ENCODE measurements at regions not wholly inside any gene's neighbourhood (a gene's known extent, or its start where the extent isn't known, plus 50 kb on each side); places are given as distances from the start of the nearest gene placed in this dataset.

- H3K4me3 ChIP-seq = no peak overlapping the region
- no peak overlapping the region for H3K27ac ChIP-seq
- H3K9me3 ChIP-seq = no peaks in the 10 kb centered on the region
- DNase-seq = no peak
- intact Hi-C loops (cut with DNase I) = no loop called here
- H3K27me3 ChIP-seq = no peaks in the 10 kb centered on the region
- WGBS, 3 donors = 79 to 86% (median 84%) methylated on average over 7 of the region's 7 CpGs
- H3K36me3 ChIP-seq = no peaks in the 10 kb centered on the region
- TF ChIP-seq EP300 (IDR thresholded peaks at IDR 0.05) (no peak), POLR2A (IDR thresholded peaks at IDR 0.05) (no peak)
- TF ChIP-seq, protein P1, sequence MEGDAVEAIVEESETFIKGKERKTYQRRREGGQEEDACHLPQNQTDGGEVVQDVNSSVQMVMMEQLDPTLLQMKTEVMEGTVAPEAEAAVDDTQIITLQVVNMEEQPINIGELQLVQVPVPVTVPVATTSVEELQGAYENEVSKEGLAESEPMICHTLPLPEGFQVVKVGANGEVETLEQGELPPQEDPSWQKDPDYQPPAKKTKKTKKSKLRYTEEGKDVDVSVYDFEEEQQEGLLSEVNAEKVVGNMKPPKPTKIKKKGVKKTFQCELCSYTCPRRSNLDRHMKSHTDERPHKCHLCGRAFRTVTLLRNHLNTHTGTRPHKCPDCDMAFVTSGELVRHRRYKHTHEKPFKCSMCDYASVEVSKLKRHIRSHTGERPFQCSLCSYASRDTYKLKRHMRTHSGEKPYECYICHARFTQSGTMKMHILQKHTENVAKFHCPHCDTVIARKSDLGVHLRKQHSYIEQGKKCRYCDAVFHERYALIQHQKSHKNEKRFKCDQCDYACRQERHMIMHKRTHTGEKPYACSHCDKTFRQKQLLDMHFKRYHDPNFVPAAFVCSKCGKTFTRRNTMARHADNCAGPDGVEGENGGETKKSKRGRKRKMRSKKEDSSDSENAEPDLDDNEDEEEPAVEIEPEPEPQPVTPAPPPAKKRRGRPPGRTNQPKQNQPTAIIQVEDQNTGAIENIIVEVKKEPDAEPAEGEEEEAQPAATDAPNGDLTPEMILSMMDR (IDR thresholded peaks at IDR 0.05) = no peak
- H3K4me1 ChIP-seq (ENCODE audit: insufficient read depth) = peaks cover 31% of the 10 kb centered on the region
Measured at GRCh38 chr6:37106982-37107491, 62.9 kb upstream of the PIM1 start.

DNA sequence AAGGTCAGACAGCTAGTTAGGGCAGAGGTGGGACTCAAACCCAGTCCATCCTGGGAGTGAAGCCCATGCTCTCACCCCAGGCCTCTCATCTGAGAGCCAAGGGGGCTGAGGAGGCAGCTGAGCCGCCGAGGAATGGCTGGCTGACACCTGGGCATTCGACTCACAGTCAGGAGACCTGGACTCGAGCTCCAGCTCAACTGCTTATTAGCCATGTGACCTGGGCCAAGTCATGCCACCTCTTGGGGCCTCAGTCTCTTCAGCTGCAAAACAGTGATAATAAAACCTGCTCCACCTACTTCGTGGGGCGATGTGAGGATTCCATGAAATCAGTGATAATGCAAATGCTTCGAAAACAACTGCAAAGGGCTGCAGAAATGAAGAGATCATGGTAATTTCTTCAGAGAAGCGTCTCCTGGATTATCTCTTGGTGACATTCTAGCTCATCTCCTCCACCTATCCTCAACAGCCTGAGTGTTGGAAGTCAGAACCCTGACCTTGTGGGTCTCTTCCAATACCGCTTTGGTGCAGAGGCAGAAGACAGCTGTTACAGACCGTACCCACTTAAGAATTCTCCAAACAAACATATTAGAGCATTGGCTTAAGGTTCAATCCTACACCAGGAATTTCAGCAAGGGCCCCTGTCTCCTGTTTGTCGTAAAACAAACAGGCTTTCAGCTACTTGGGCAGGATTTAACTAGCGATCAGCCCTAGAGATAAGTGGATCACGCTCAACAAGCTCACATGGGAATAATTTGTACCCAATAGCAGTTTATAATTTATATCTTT is 60.0 kb upstream of the PIM1 start:
- Histone ChIP-seq H3K9me3 (no peaks in the 10 kb centered on the region), H3K36me3 (no peaks in the 10 kb centered on the region), H3K27me3 (no peaks in the 10 kb centered on the region), H3K27ac (peak overlapping the region in 1 of 2 donors; percentile 78), H3K4me1 (ENCODE audit: insufficient read depth) (peaks cover 21% of the 10 kb centered on the region), H3K4me3 (no peak overlapping the region)
- peak in 2 of 5 donors; percentile 42 to 50 for DNase-seq
- WGBS, 3 donors = 17 to 34% (median 18%) methylated on average over 13 of the region's 13 CpGs
- TF ChIP-seq POLR2A (IDR thresholded peaks at IDR 0.05) = no peak
- TF ChIP-seq, protein P1 (IDR thresholded peaks at IDR 0.05) = no peak
- TF ChIP-seq EP300 (IDR thresholded peaks at IDR 0.05) = no peak
- intact Hi-C loops (cut with DNase I) = no loop called here

GRCh38 chr6:37110500-37111461 is 59.2 kb upstream of the PIM1 start:
- Histone ChIP-seq H3K27me3 (no peaks in the 10 kb centered on the region), H3K4me3 (no peak overlapping the region), H3K4me1 (ENCODE audit: insufficient read depth) (peaks cover 23% of the 10 kb centered on the region), H3K9me3 (no peaks in the 10 kb centered on the region), H3K27ac (peak overlapping the region in 1 of 2 donors; percentile 78), H3K36me3 (no peaks in the 10 kb centered on the region)
- intact Hi-C loops (cut with DNase I) = no loop called here
- TF ChIP-seq, protein P1 (IDR thresholded peaks at IDR 0.05) = no peak
- DNase-seq = peak in 3 of 5 donors; percentile 40 to 76 (median 56)
- 34 to 45% (median 35%) methylated on average over 11 of the region's 11 CpGs for WGBS, 3 donors

- peaks cover 23% of the 10 kb centered on the region for H3K4me1 ChIP-seq (ENCODE audit: insufficient read depth)
- no peaks in the 10 kb centered on the region for H3K36me3 ChIP-seq
- no peaks in the 10 kb centered on the region for H3K9me3 ChIP-seq
- TF ChIP-seq EP300 (IDR thresholded peaks at IDR 0.05) (no peak), POLR2A (IDR thresholded peaks at IDR 0.05) (no peak)
- TF ChIP-seq, protein P1 (IDR thresholded peaks at IDR 0.05) = no peak
- no peak for DNase-seq
- 86 to 90% (median 89%) methylated on average over 4 of the region's 4 CpGs for WGBS, 3 donors
- H3K27ac ChIP-seq = no peak overlapping the region
- no peak overlapping the region for H3K4me3 ChIP-seq
- intact Hi-C loops (cut with DNase I) = no loop called here
- H3K27me3 ChIP-seq = no peaks in the 10 kb centered on the region
Measured at GRCh38 chr6:37113976-37114375, 56.0 kb upstream of the PIM1 start.
